ENCODE measurements at regions not wholly inside any gene's neighbourhood (a gene's known extent, or its start where the extent isn't known, plus 50 kb on each side); places are given as distances from the start of the nearest gene placed in this dataset.

DNA sequence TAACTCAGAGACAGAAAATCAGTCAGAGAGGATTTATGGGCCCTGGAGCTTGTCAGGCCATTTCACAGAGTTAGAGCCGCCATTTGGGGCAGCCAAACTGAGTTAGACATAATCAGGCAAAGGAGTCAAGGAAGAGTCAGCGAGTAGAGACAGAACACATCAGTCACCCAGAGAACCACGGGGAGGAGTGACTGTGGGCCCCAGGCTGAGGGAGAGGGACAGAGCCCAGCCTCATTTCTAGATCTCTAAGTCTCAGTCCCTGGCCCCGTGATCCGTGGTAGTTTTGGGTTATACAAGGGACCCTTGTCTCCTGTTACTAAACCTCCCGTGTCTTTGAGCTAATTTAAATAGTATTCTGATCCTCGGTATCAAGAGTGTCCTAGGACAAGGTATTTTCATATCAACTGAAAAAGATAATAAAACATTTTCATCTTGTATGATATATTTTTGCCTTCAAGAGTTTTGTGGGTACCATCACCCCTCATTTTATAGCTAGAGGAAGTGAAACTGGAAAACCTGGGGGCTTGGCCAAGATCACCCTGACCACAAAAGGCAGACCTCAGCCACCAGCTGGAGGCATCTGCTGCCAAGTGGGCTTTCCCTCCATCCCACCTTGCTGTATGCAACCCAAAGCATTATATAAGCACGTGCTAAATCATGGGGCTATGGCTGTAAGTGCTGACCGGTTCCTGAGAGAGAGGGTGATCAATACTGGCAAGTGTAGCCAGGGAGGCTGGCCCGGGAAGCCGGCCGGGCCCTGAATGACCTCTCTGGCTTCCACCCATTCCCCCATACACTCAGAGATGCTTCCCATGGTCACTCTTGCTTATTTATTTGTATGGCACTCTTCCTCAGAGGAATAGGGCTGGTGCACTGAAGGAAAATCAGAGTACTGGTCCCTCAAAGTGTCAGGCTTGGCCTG lies 204.1 kb downstream of the BCOR start:
- no peak for DNase-seq (ENCODE audit: low read depth)

GRCh38 chrX:39894683-39895082 lies 203.1 kb downstream of the BCOR start:
- no peak for DNase-seq (ENCODE audit: low read depth)

DNA sequence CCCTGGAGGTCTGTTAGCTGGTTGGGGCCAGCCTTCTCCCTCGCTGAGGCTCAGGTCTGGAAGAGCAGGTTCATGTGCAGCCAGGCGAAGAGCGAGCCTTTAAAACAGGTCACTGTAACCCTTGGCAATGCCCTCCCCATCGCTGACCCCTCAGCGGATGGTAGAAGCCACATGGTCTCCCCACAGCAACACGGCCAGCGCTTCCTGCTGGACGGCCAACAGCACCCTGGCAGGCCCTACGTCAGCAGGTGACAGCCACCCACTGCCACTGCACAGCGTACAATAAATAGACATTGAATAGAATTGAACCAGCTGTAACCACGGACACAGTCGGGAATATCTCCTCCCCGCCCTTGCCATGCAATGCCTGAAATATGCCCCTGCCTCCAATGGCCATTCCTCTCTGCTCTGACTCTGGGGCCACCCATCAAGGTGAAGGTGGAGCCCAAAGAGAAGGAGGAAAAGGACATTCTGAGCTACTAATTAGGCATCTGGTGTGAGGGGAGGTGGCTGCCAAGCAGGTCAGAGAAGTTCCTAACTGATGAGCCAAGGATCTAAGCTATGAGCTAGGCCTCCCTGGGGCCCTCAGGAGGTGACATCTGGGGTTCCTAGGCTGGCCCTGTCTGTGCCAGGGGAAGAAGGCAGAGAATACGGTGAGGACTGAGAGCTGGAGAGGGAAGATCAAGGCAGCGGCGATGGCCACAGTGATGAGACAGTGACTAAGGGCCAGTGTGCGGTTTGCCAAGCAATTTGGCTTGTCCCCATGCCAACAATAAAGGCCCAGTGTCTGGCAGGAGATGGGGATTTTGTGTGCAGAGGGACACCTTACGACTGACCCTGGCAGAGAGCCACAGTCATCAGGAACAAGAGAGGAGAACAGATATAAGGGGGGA lies 202.3 kb downstream of the BCOR start:
- DNase-seq (ENCODE audit: low read depth) = no peak

GRCh38 chrX:39896951-39897740 lies 200.6 kb downstream of the BCOR start:
- DNase-seq (ENCODE audit: low read depth) = peak; percentile 51

GRCh38 chrX:39897741-39898097 lies 200.0 kb downstream of the BCOR start:
- no peak for DNase-seq (ENCODE audit: low read depth)

GRCh38 chrX:39898147-39898546 lies 199.6 kb downstream of the BCOR start:
- no peak for DNase-seq (ENCODE audit: low read depth)

DNA sequence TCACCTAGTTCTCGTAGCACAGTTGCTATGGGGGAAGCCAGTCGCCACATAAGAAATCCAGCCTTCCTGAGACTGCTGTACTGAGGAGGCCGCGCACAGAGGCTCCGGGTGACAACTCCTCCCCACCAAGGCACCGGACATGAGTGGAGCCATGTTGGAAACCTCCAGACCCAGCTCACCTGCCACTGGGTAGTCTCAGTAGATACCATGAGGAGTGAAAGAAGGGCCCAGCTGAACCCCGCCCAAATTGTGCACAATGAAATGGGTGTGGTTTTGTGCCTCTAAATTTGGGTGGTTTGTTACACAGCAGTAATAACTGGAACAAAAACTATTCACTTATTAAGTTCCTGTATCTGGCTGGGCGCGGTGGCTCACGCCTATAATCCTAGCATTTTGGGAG lies 198.7 kb downstream of the BCOR start:
- no peak for DNase-seq (ENCODE audit: low read depth)

DNA sequence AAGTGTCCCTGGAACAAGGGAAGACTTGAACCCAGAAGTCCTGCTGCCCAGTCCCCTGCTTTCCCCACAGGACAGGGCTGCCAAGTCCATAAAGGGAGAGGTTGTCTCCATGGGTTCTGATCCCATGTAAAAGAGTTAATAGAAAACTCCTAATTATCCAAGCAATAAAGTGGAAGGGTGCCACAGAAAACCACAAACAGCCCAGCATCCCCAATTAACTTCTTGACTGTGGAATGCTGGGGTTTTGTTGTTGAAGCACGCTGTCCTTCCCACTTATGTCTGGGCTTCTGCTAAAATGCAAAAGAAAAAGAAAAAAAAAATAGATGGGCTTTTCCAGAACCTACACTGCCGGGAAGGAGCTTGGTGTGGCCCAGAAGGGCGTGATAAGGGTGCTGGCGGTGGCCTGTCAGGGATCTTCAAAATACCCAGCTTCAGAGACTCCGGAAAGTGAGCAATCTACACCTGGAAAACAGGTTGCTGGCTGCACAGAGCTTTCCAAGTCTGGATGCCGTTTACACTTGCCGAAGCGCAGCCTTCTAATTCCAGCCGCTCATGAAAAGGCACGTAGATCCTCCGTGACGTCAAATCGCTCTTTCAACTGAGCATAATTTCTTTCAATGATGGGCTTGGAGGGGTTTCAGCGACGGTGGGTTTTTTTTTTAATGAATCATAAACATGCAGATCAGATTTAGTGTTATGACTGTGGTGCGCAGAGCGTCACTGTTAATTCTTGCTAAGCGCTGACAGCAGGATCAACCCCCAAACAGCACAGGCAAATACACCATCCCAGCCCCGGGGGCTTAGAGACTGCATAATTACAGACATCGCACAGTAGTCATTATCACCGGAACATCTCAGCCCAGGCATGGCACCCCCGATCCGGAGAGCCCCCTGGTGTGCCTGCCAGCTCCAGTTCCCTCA lies 197.6 kb downstream of the BCOR start:
- DNase-seq (ENCODE audit: low read depth) = no peak

GRCh38 chrX:39900777-39901170 lies 197.0 kb downstream of the BCOR start:
- no peak for DNase-seq (ENCODE audit: low read depth)

DNA sequence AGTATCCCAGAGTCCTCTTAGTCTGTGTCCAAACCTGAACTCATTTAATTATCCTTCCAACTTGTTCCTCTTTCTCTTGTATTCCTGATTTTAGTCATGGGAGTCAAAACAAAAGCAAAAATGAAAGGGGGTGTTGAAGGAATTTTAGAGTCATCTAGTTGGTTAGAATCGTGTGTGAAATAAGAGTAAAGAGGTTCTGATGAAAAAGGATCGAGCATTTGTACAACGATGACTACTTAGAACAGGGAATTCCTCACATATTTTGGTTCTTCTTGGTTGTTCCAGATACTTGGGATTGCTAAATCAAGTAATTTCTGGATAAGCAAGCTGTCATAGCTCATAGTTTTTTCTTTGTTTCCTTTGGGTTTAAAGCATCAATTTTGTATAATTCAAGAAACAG lies 194.4 kb downstream of the BCOR start:
- DNase-seq (ENCODE audit: low read depth) = peak; percentile 70

DNA sequence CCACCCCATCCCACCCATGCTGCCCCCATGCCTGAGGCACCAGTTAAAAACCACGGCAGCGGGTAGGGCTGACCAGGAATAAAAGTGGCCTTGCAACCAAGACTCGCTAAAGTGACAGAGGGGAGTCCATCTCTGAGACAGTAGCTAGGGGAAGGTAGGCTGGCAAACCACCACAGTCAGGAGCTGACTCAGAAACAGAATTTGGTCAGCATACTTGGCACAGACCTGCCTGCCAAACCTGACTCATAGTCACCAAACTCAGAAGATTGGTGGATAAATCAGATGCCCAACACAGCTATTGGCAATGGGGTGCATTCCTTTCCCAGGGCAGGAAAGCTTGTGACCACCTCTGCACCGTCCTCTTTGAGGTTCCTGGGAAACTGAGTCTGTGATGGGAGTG lies 193.8 kb downstream of the BCOR start:
- peak; percentile 28 for DNase-seq (ENCODE audit: low read depth)

DNA sequence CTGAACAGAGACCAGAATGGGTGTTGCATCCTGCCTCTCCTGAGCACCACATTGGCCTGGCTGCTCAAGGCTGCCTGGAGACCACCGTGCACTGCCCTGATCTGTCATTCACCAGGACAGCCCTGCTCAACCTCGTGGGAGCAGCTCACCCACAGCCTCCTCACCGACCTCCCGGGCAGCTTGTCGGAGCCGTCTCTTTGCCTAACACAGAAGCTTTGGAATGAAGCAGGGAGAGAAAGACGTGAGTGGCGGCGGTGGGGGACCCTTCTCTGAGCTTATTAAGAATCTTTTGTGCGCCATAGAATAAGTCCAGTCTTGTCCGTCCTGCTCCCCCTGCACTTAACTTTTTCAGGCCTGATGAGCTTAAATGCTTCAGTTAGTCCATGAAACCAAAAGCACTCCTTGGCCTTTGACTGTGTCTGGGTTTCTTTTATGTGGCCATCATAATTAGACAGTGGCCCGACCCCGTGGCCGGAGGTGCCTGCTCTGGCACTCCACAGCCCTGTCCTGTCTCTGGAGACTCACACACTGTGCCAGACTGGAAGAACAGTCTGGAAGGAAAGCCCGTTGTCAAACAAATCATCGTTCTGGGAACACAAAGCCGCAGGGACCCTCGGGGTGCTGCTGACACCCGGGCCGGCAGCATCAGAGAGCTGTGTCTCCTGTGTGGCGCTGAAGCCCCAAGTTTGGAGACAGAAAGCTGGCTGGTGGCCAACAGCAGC lies 192.8 kb downstream of the BCOR start:
- no peak for DNase-seq (ENCODE audit: low read depth)

GRCh38 chrX:39905538-39905891 lies 192.2 kb downstream of the BCOR start:
- no peak for DNase-seq (ENCODE audit: low read depth)

DNA sequence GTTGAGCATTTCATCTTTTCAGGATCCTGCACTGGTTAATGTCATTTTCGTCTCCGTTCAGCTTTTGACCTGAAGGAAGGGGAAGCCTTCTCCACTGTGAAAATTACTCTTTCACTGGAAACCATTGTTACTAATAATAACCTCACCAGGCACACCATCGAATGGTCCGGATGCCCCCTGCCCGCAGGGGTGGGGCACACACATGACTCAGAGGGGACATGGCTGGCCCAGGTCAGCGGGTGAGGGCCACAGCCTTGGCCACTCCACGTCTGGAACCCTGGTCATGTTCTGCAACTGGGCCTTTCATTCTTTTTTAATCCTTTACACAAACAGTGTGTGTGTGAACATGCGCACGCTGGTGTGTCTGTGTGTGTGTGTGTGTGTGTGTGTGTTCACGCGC lies 191.8 kb downstream of the BCOR start:
- no peak for DNase-seq (ENCODE audit: low read depth)

- DNase-seq (ENCODE audit: low read depth) = peak; percentile 84
Measured at GRCh38 chrX:39907964-39908661, 189.6 kb downstream of the BCOR start.

DNA sequence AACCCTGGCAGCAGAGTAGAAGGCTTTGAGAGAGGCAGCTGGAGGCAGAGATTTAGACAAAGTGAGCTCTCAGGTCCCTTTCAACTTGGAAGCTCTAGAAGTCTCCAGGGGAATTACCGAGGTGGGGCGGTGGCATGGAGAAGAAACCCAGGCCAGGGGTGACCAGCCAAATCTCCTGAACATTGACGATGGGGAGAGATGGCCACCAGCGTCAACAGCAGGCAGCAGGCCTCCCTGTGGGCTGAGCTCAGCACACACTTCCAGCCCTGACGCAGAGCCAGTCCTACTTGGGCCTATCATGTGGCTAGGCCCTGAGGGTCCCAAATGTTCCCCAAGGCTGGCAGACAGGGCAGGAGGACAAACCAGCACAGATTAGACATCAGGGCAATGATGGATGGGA lies 187.8 kb downstream of the BCOR start:
- no peak for DNase-seq (ENCODE audit: low read depth)

DNA sequence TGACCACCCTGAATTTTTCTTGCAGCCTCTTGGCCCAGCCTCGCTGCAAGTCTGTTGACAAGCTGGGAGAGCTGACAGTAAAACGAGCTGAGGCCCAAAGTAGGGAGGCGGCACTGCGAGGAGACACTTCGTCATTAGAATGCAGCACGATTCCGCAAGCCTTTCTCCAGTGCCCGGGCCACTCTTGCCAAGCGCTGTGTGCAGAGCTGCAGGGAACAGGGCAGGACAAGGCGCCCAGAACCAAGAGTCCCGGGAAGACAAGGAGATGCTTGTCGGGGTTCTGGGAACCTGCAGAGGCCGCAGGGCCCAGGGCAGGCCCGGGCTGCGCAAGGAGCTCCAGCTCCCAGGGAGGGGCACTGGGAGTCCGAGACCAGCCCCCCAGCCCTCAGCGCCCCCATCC lies 187.1 kb downstream of the BCOR start:
- no peak for DNase-seq (ENCODE audit: low read depth)

GRCh38 chrX:39911278-39911897 lies 186.4 kb downstream of the BCOR start:
- no peak for DNase-seq (ENCODE audit: low read depth)

- no peak for DNase-seq (ENCODE audit: low read depth)
Measured at GRCh38 chrX:39912126-39912525, 185.6 kb downstream of the BCOR start.

DNA sequence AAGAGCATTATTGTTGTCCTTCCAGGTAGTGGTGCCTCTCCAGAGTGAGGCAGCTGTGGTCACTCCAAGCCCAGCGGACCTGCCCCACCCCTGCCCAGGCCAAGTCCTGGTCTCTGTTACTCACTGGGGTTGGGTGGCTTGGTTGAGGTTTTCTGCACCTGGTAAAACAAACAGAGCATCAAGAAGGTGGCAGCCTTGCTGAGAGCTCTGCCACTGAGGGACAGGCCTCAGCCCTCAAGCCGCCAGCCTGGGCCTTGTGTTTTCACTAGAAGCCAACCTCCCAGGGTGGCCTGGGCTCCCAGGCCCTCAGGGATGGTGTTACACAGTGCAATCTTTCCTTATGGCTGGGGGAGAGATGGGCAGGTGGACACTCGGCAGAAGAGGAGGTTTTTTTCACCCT lies 182.7 kb downstream of the BCOR start:
- DNase-seq (ENCODE audit: low read depth) = no peak

Measured in iris pigment epithelial cell (primary cell).